GM23248 (cell line): ENCODE measurements at regions not wholly inside any gene's neighbourhood (a gene's known extent, or its start where the extent isn't known, plus 50 kb on each side); places are given as distances from the start of the nearest gene placed in this dataset.

Experiments used
- EZH2 ChIP-seq: fragments of 200-600 bp; sonication (generic); IDR thresholded peaks from 2 replicates; pipeline ENCODE4 v1.6.1; 2018; ENCODE audit warnings: antibody characterized with exemption, mild to moderate bottlenecking; ENCODE audit not compliant: insufficient read depth, poor library complexity, severe bottlenecking
- EZH2phosphoT487 ChIP-seq: fragments of 200-600 bp; sonication (generic); IDR thresholded peaks from 2 replicates; pipeline ENCODE4 v1.6.1; 2018; ENCODE audit warnings: antibody characterized with exemption, moderate library complexity, mild to moderate bottlenecking, low read depth; ENCODE audit not compliant: insufficient read depth

GRCh38 chr11:110795112-110795624 is 82.9 kb upstream of the ARHGAP20 start:
- TF ChIP-seq EZH2phosphoT487 (no peak), EZH2 (no peak)
